ENCODE measurements at regions not wholly inside any gene's neighbourhood (a gene's known extent, or its start where the extent isn't known, plus 50 kb on each side); places are given as distances from the start of the nearest gene placed in this dataset.

- TF ChIP-seq CTCF (IDR thresholded peaks at IDR 0.05) (no peak), EZH2 (IDR thresholded peaks at IDR 0.05; ENCODE audit: borderline replicate concordance, insufficient read depth, low read depth, low read length, poor library complexity, severe bottlenecking) (no peak)
These were observed 519.1 kb upstream of the NBEA start for GRCh38 chr13:34422956-34423355.
